ENCODE measurements at regions not wholly inside any gene's neighbourhood (a gene's known extent, or its start where the extent isn't known, plus 50 kb on each side); places are given as distances from the start of the nearest gene placed in this dataset.
A peak's percentile ranks its signal among the peaks of the same experiment; 100 is the strongest.

DNA sequence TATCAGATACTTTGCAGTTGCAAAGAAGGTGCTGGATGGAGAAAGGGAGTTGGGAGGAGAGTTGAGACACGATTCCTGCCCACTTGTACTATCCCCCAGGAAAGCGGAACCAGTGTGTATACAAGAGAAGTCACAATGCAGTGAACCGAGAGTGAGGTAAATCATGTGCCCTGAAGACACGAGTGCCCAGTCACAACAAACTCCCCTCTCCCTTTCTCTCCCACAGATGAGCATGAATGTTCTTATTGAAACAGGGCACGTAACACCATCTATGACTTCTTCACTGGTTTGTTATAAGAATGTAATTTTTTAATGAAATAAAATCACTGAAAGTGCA, 155.7 kb downstream of the IRS1 start:
- BruUV-seq (replicated peaks) = no TSS peak
- ChIA-PET CTCF (no interaction called here), POLR2A (no interaction called here)
- Histone ChIP-seq H3K4me1 (ENCODE audit: control insufficient read depth, insufficient read depth, low read length) (0 out of 2 replicates have a peak, but pooled peaks cover 3% of the 10 kb centered on the region), H3K9me3 (ENCODE audit: control insufficient read depth, insufficient read depth, low read depth, low read length) (no peaks in the 10 kb centered on the region), H3K27ac (ENCODE audit: low read length) (peak overlapping the region; percentile 26; the same call in 1 of the 2 replicates), H3K36me3 (ENCODE audit: control insufficient read depth, insufficient read depth, low read length) (no peaks in the 10 kb centered on the region), H3K27me3 (ENCODE audit: control insufficient read depth, insufficient read depth, low read length) (no peaks in the 10 kb centered on the region), H3K4me3 (ENCODE audit: low read depth in 2 of 2, low read length in 2 of 2) (no peak overlapping the region)
- in situ Hi-C loops (cut with HindIII; ENCODE audit: low pct_unique_long_range_greater_than_20kb, low sequenced_read_pairs) (no loop called here), intact Hi-C loops (cut with micrococcal nuclease; ENCODE audit: unreplicated experiment) (no loop called here)
- no peak for DNase-seq (ENCODE audit: low read depth, low spot score)
- TF ChIP-seq, protein P1, sequence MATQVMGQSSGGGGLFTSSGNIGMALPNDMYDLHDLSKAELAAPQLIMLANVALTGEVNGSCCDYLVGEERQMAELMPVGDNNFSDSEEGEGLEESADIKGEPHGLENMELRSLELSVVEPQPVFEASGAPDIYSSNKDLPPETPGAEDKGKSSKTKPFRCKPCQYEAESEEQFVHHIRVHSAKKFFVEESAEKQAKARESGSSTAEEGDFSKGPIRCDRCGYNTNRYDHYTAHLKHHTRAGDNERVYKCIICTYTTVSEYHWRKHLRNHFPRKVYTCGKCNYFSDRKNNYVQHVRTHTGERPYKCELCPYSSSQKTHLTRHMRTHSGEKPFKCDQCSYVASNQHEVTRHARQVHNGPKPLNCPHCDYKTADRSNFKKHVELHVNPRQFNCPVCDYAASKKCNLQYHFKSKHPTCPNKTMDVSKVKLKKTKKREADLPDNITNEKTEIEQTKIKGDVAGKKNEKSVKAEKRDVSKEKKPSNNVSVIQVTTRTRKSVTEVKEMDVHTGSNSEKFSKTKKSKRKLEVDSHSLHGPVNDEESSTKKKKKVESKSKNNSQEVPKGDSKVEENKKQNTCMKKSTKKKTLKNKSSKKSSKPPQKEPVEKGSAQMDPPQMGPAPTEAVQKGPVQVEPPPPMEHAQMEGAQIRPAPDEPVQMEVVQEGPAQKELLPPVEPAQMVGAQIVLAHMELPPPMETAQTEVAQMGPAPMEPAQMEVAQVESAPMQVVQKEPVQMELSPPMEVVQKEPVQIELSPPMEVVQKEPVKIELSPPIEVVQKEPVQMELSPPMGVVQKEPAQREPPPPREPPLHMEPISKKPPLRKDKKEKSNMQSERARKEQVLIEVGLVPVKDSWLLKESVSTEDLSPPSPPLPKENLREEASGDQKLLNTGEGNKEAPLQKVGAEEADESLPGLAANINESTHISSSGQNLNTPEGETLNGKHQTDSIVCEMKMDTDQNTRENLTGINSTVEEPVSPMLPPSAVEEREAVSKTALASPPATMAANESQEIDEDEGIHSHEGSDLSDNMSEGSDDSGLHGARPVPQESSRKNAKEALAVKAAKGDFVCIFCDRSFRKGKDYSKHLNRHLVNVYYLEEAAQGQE (IDR thresholded peaks at IDR 0.05; ENCODE audit: insufficient read depth in 1 of 2, low read depth in 2 of 2, low read length in 1 of 2) = no peak
- peak; percentile 21; the same call in 1 of the 2 replicates for ATAC-seq

DNA sequence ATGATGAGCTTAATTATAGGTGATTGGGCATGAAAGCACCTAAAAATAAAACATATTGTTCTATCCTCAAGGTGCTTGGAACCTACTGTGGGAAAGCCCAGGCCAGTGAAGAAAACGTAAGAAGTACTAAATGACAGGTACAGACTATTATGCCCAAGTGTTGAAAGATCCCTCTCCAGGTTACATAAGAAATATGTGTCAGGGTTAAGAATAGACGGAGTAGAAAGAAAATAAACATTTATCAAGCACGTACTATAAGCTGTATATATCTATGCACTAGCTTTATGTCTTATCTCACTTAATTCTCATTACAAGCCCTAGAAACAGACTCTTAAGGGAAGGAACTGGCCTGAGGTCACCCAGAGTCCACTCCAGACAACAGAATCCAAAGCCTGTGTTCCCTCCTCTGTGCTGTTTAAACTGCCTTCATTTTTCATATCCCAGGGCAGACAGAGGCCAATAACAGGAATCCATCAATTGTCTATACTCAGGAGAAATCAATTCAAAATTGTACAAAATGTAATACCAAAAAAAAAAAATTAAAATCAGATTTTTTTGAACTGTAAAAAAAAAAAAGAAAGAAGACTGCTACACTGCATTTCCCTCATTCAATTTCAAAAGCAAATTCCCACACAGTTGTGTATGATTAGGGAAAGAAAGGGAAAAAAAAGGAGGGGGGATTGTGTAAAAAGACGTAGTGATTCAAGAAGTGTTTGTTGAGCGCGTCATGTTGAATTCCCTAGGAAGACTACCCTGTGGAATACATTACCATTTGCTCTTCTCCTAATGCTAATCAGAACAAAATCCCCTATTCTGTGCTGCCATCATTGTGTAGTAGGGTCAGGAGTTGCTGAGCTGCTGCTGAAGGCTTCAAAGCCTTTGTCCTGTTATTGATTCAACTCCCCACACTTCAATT, 156.3 kb downstream of the IRS1 start:
- intact Hi-C loops (cut with micrococcal nuclease; ENCODE audit: unreplicated experiment) = no loop called here
- Histone ChIP-seq H3K4me1 (ENCODE audit: control insufficient read depth, insufficient read depth, low read length) (0 out of 2 replicates have a peak, but pooled peaks cover 3% of the 10 kb centered on the region), H3K4me3 (ENCODE audit: low read depth in 2 of 2, low read length in 2 of 2) (no peak overlapping the region), H3K9me3 (ENCODE audit: control insufficient read depth, insufficient read depth, low read depth, low read length) (no peaks in the 10 kb centered on the region), H3K27ac (ENCODE audit: low read length) (peak overlapping the region; percentile 26; the same call in 1 of the 2 replicates), H3K27me3 (ENCODE audit: control insufficient read depth, insufficient read depth, low read length) (no peaks in the 10 kb centered on the region), H3K36me3 (ENCODE audit: control insufficient read depth, insufficient read depth, low read length) (no peaks in the 10 kb centered on the region)
- ATAC-seq = peak; percentile 26; the same call in 1 of the 2 replicates
- no peak for DNase-seq (ENCODE audit: low read depth, low spot score)
- no TSS peak for BruUV-seq (replicated peaks)
- ChIA-PET CTCF (no interaction called here), POLR2A (no interaction called here)
- TF ChIP-seq SIN3A (IDR thresholded peaks at IDR 0.05; ENCODE audit: borderline replicate concordance, insufficient read depth, low read depth, low read length) (no peak), TCF7L2 (IDR thresholded peaks at IDR 0.05; ENCODE audit: low read depth, low read length) (no peak)
- TF ChIP-seq, protein P1 (IDR thresholded peaks at IDR 0.05; ENCODE audit: insufficient read depth in 1 of 2, low read depth in 2 of 2, low read length in 1 of 2) = no peak
- TF ChIP-seq, protein P2, sequence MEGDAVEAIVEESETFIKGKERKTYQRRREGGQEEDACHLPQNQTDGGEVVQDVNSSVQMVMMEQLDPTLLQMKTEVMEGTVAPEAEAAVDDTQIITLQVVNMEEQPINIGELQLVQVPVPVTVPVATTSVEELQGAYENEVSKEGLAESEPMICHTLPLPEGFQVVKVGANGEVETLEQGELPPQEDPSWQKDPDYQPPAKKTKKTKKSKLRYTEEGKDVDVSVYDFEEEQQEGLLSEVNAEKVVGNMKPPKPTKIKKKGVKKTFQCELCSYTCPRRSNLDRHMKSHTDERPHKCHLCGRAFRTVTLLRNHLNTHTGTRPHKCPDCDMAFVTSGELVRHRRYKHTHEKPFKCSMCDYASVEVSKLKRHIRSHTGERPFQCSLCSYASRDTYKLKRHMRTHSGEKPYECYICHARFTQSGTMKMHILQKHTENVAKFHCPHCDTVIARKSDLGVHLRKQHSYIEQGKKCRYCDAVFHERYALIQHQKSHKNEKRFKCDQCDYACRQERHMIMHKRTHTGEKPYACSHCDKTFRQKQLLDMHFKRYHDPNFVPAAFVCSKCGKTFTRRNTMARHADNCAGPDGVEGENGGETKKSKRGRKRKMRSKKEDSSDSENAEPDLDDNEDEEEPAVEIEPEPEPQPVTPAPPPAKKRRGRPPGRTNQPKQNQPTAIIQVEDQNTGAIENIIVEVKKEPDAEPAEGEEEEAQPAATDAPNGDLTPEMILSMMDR (IDR thresholded peaks at IDR 0.05) = no peak
- in situ Hi-C loops (cut with HindIII; ENCODE audit: low pct_unique_long_range_greater_than_20kb, low sequenced_read_pairs) = no loop called here

Measured in Panc1 (cell line).